T-helper 1 cell treated with Interleukin-12 subunit alpha and Interleukin-12 subunit beta and Interleukin-4 antibody, amounts not matched to agents 30 ng/mL and 1 ng/mL, for 36 hours (primary cell): ENCODE measurements at regions not wholly inside any gene's neighbourhood (a gene's known extent, or its start where the extent isn't known, plus 50 kb on each side); places are given as distances from the start of the nearest gene placed in this dataset.
"Not testable (repeated sequence)": the region's sequence is repeated elsewhere in the genome, so short reads cannot be mapped to it uniquely, and the experiment has no call there.

Source experiments
- intact Hi-C: fragments of 100-400 bp; cut with micrococcal nuclease; formaldehyde crosslinking; loops from one replicate; pipeline ENCODE4 v1.15.1; 2024

GRCh38 chr11:64428693-64429092, 69.7 kb downstream of the RPS6KA4 start:
- intact Hi-C loops, result no loop called here

- intact Hi-C loops, result no loop called here
Measured at GRCh38 chr11:64429970-64430369, 71.0 kb downstream of the RPS6KA4 start.

- intact Hi-C loops, result no loop called here
Measured at GRCh38 chr11:64430645-64431044, 71.7 kb downstream of the RPS6KA4 start.

- intact Hi-C loops, result no loop called here
Measured at GRCh38 chr11:64436000-64436399, 77.0 kb downstream of the RPS6KA4 start.

GRCh38 chr11:64437426-64437825, 78.5 kb downstream of the RPS6KA4 start:
- intact Hi-C loops, result no loop called here

DNA sequence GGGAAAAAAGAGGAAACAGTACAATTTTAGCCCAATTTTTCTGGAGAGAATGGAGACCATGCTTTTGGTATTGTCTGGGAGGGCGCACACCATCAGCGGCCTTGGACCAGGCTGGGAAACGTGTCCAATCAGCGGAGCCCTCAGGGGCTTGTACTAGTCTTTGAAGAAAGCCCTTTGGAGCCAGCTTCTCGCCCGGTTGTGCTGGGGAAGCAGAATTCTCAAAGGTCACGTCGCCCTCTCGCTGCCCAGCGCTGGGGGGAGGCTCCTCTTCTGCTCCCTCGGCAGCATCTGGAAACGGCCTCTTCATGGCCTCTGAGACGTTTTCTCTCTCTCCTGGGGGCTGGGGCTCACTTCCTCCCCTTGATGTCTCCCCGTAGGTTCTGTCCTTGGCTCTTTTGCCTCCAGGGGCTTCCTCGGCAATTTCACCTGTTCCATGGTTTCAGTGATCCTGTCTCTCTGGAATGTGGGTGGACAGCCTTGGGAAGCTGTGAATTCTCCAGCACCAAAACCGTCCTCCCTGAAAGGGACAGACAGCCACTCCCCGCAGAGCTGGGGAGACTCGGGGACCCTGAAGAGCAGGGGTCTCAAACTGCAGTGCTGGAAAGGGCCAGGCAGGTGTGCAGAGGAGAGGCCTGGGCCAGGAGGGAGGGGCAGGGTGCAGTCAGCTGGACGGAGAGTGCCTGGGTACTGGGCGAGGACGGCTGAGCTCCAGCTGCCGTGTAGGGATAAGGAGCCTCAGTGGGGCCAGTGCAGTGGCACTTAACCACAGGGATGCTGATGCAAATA, 80.2 kb downstream of the RPS6KA4 start:
- intact Hi-C loops, result no loop called here

DNA sequence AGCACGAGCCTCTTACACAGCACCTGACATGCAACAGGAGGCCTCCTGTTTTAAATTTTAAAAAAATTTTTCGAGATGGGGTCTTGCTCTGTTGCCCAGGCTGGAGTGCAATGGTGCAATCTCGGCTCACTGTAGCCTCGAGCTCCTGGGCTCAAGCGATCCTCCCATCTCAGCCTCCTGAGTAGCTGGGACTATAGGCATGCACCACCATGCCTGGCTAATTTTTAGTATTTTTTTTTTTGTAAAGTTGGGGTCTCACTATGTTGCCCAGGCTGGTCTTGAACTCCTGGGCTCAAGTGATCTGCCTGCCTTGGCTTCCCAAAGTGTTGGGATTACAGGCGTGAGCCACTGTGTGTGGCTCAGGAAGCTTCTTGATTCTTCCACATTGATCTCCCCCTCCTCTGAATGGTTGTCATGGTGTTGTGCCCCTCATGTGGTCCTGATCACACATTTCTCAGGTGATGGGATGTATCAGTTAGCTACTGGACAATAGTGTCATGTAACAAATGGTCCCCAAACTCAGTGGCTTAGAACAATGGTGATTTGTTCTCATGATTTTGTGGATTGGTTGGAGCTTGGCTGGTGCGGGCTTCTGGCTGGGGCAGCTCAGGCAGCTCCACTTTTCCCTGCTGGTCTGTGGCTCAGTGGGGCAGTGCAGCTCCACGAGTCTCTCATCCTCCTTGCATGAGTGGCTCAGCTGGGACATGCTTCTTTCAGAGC, 81.0 kb downstream of the RPS6KA4 start:
- intact Hi-C loops, result not testable (repeated sequence)

DNA sequence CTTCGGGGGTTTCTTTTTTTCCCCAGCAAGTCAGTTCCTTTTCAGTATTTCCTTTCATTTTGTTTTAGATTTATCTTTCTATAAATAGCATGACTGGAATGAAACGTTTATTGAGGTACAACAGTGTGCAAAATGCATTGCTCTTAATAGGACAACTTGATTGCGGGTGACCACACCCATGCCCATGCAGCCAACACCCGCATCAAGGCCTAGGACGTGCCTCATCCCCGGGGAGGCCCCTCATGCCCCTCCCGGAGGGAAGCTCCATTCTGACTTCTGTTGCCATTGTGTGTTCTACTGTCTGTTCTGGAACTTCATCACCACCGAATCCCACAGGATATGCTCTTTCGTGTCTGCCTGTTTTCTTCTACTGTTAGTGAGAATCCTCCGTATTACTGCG, 82.2 kb downstream of the RPS6KA4 start:
- intact Hi-C loops, result no loop called here

- intact Hi-C loops, result no loop called here
Measured at GRCh38 chr11:64443001-64443400, 84.0 kb downstream of the RPS6KA4 start.

- intact Hi-C loops, result no loop called here
Measured at GRCh38 chr11:64444838-64445441, 86.0 kb downstream of the RPS6KA4 start.

DNA sequence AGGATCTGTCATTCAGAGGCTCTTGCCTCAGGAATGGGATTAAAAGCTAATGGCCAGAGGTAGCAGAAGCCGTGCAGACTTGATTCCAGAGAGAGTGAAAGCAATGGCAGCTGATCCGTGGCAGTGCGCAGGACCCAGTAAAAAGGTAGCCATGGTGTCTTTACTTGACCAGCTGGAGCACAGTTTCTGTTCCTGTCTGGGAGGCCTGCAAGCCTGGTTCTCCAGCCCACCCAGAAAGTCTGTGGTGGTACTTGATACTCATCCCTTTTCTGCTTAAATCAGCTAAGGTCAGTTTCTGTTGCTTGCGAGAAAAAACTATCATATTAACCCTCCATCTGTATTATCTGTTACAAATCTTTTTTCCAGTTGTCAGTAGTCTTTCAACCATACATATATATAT, 86.7 kb downstream of the RPS6KA4 start:
- intact Hi-C loops, result no loop called here

- intact Hi-C loops, result loop anchor here (2.0 kb wide), 1 partner anchor 43 kb away; no protein-coding TSS in a partner anchor
Measured at GRCh38 chr11:64447831-64448598, 89.1 kb downstream of the RPS6KA4 start.

DNA sequence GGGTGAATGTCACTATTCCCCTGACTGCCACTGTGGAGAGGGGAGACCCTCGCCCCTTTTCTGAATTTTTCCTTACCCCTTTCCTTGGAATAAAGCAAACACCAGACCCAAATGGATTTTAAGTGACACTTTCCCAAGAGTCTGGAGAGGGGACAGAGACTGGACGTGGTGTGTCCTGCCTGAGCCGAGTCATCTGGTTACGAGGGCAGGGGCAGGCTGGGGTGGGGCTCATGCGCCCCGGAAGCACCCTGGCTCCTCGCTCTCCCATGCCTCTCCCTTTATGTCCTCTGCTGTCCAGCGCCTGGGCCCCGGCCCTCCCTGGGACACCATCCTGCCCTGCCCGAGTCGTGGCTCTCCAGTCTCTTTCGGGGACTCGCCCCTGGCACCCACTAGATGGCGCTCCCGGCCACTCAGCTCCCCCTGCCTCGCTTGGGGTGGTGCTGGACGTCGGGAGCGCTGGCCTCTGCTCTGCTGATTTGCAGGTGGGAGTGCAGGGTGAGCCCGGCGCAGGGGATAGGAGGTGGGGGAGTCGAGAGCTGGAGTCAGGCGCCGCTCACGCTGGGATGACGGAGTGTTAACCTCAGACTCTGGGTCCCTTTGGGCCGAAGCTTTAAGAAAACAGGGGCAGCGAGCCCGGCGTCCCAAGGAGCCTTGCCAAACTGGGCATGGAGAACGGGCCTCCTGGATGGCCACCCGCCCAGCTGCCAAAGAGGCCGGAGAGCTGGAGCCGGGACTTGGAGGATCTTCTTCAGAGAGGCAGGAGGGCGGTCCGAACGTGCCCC, 89.8 kb downstream of the RPS6KA4 start:
- intact Hi-C loops, result loop anchor here (1.0 to 2.0 kb wide), 2 partner anchors 42 to 205 kb away; no protein-coding TSS in a partner anchor

DNA sequence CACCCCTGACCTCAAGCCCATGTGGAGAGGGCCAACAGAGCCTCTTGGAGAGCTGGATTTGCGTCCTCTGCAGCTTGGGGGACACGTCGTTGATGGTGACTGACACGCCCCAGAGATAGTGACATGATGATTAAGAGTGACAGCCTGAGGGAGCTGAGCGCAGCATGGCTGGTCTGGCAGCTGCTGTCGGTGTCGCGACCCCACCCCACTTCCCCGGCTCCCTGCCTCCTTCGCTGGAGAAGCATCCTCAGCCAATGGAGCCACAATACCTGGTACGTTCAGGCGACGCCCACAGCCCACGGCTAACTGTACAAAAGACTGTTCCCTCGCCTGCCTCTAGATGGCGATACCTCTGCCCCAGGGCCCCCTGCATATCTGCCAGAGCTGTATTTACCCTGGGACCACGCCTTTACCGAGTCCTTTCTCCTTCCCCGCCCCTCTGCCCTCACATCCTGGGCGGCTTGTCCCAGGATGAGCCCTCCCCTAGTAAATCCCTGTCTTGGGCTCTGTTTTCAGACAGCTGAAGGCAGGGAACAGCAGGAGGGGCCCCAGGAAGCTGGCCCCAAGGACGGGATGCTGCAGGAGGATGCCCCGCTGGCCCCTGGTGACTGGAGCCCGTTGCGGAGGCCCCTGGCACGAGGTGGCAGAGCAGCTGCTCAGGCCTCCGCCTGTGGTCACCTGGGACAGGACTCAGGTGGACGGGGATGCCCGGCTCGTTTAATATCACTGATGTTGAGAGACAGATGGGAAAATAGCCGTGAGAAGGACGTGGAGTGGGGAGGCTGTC, 90.6 kb downstream of the RPS6KA4 start:
- intact Hi-C loops, result loop anchor here (1.0 to 2.0 kb wide), 2 partner anchors 41 to 204 kb away; no protein-coding TSS in a partner anchor

GRCh38 chr11:64450168-64450560, 91.2 kb downstream of the RPS6KA4 start:
- intact Hi-C loops, result no loop called here

GRCh38 chr11:64451856-64452255, 92.9 kb downstream of the RPS6KA4 start:
- intact Hi-C loops, result no loop called here

- intact Hi-C loops, result no loop called here
Measured at GRCh38 chr11:64453466-64453865, 94.5 kb downstream of the RPS6KA4 start.

- intact Hi-C loops, result no loop called here
Measured at GRCh38 chr11:64455456-64456261, 96.7 kb downstream of the RPS6KA4 start.
